Astrocyte of the spinal cord (primary cell): ENCODE measurements at regions not wholly inside any gene's neighbourhood (a gene's known extent, or its start where the extent isn't known, plus 50 kb on each side); places are given as distances from the start of the nearest gene placed in this dataset.
"Not testable (repeated sequence)": the region's sequence is repeated elsewhere in the genome, so short reads cannot be mapped to it uniquely, and the experiment has no call there.

ENCODE experiments used
- DNase-seq: peaks from one replicate; pipeline ENCODE4 v3.0.0; 2011; ENCODE audit warnings: low read depth, low spot score
- H3K4me3 ChIP-seq: 2 replicates; pipeline ENCODE4 v1.5.1; 2011; ENCODE audit warnings: low read depth, mild to moderate bottlenecking, low read length, moderate library complexity
- CTCF ChIP-seq: IDR thresholded peaks from 2 replicates; pipeline ENCODE4 v1.5.1; 2012; ENCODE audit warnings: low read depth, mild to moderate bottlenecking, low read length, inconsistent platforms
- in situ Hi-C: cut with HindIII; loops from 2 replicates; pipeline ENCODE4 v1.10.0; 2017; ENCODE audit warnings: low sequenced_read_pairs

GRCh38 chr5:99020698-99021048, 91.9 kb upstream of the CHD1 start:
- DNase-seq = peak; percentile 29
- in situ Hi-C loops = no loop called here
- no peak for TF ChIP-seq CTCF
- no peak overlapping the region for H3K4me3 ChIP-seq

- in situ Hi-C loops = no loop called here
These were observed 91.2 kb upstream of the CHD1 start for GRCh38 chr5:99019812-99020697.

GRCh38 chr5:99019254-99019653, 90.4 kb upstream of the CHD1 start:
- DNase-seq = no peak
- H3K4me3 ChIP-seq = no peak overlapping the region
- no peak for TF ChIP-seq CTCF
- in situ Hi-C loops = no loop called here

More at GRCh38 chr5:99019812-99020697, 91.2 kb upstream of the CHD1 start:
- no peak overlapping the region for H3K4me3 ChIP-seq
- no peak for TF ChIP-seq CTCF
- DNase-seq = peak; percentile 95

GRCh38 chr5:99010294-99010693, 81.5 kb upstream of the CHD1 start:
- TF ChIP-seq CTCF = no peak
- DNase-seq = no peak
- in situ Hi-C loops = no loop called here
- H3K4me3 ChIP-seq = no peak overlapping the region

- H3K4me3 ChIP-seq, DNase-seq, in situ Hi-C loops: not testable (repeated sequence)
These were observed 79.2 kb upstream of the CHD1 start for GRCh38 chr5:99008009-99008408.

- no peak for DNase-seq
- in situ Hi-C loops = no loop called here
- H3K4me3 ChIP-seq = no peak overlapping the region
- no peak for TF ChIP-seq CTCF
These were observed 76.7 kb upstream of the CHD1 start for GRCh38 chr5:99005506-99005905.

- TF ChIP-seq CTCF = no peak
These were observed 76.2 kb upstream of the CHD1 start for GRCh38 chr5:99004960-99005359.

More at GRCh38 chr5:99004960-99005359, 76.2 kb upstream of the CHD1 start:
- in situ Hi-C loops = no loop called here
- DNase-seq = no peak
- no peak overlapping the region for H3K4me3 ChIP-seq
